HG02943 (cell line): ENCODE measurements at regions not wholly inside any gene's neighbourhood (a gene's known extent, or its start where the extent isn't known, plus 50 kb on each side); places are given as distances from the start of the nearest gene placed in this dataset.

Experiments
- ATAC-seq: cut with Tn5 transposase; IDR thresholded peaks from one replicate; pipeline ENCODE4 v1.9.1; 2021; ENCODE audit warnings: mild to moderate bottlenecking, low read depth, moderate library complexity; ENCODE audit not compliant: unreplicated experiment

DNA sequence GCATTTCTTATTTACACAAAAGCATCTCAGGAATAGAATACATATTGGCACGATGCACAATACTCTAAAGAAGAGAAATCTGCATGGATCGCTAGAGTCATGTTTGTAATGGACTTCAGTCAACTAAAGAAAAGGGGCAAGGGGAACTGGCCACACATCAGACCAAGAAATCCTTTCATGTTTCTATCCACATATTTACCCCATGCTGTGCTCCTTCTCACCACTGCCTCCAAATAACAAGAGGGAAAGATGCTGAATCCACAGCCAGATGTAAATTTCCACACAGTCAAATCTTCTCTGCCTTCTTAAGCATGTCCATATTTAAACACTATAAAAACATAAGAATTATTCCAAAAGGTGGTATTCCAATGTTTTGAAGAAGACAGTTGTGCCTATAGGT lies 67.6 kb downstream of the COX18 start:
- no peak for ATAC-seq

DNA sequence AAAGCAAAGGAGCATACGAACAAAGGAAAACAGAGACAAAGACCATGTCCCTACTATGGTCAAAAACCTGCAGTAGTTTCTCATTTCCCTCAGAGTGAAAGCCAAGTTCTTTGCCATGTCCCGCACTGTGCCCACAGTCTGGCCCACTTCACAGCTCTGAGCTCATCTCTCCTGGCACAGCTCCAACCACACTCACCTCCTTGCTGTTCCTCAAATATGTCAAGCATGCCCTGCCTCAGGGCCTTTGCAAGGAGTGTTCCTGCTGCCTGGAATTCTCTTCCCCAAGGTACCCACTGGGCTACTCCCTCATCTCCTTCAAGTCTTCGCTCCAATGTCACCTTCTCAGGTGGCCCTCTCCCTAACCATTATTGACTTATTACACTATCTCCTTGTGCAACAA lies 72.1 kb downstream of the COX18 start:
- no peak for ATAC-seq

DNA sequence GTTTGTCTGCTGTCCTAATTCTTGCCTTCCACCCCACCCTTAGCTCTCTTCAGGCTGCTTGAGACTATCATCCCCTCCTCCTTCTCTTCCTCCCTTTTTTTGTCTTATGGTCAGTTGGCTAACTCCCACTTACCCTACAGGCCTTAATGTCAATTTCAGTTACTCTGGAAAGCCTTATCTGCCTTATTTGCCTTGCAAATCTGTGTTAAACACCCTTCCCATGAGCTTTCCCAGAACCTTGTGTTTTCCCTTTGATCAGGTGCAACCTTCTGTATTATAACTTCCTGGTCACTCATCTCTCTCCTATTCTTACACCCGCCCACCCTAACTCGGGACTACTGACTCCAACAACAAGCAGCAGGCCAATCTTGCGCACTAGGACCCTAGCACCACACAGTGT lies 74.8 kb downstream of the COX18 start:
- no peak for ATAC-seq

DNA sequence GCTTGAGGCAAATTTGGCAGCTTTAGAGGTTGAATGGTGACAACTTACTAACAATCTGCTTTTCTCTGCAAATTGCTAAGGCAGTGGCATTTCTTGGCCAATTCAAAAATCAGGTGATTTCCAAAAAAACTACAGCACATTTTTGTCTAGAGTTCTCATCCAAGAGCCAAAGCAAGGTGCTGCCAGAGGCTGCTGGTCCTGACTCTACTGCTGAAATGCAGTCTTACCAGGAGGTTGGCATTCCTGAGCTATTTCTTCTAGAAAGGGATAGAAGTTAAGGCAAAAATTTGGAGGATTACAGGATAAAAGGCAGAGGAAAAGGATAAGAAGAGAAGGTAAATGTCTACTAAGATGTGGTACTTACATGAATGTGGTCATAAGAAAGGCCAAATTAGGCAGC lies 75.6 kb downstream of the COX18 start:
- ATAC-seq, result no peak

DNA sequence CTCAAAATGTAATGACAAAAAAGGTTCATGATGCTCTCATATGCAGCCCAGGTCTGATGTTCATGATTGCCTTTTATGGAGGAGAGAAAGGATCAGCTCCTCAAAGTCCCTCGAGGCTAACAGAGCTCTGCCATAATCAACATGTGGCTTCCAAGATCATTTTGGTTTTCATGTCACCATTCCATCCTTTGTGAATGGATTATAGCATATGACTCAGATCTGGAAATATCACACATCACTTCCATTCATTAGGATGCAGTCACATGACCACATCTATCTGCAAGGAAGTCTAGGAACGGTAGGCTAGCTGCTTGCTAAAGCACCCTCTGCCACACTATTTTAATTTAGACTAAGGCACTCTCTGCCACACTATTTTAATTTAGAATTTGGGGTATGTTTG lies 77.6 kb downstream of the COX18 start:
- ATAC-seq, result no peak

DNA sequence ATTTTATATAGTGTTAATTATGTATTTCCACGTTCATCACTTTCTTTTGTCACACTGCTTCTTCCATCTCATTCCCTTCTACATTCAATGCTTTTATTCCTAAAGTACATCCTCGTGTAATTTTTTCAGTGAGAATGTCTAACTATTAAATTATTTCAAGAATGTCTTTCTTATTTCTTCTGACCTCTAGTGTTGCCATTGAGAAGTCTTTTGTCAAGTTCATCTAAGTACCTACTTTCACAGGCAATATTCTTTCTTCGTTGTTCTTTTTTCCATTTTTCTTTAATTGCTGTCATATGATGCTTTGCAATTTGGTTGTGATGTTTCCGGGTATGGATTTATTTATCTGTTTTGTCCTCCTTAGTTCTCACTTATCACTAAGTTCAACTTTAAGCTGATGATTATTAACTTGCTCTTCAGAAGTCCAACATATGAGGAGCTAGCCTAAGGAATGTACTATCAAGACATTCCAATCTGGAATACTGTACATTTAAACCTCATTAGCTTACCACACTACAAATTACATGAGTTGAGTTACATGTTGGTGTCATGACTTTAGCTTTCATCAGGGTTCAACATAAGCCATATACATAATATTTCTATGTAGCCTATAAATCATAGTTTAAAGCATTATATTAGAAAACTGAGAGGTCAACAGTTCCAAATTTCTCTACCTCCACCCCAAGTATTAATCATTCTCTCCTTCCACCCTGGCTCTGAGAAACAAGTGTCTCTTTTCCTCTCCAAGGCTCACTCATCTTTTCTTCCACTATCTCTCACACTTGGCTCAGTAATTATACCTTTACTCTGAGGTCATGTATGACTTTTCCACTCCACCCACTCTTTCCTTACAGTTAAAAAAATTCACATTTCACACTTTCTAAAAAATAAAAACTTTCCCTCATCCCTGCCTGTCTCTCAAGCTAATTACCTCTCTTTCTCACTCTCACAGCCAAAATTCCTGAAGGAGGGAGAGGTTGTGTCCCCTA lies 81.5 kb downstream of the COX18 start:
- no peak for ATAC-seq

DNA sequence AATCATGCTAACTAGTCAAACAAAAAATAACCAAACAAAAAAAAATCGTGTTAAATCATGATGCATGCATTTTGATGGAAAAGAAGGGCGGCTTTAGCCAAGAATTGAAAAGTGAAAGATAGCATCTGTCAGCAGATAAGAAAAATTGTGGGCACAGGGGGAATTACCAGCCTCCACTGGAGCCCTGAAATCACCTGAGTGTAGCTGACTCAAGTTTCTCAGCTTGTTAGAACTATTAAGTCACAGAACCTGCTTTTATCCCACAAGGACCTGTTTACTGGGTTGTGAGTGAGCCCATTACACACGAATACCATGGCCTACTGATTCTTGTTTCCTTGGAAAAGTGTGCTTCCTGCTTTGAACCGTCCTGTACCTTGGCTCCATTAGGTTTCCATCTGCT lies 85.2 kb downstream of the COX18 start:
- no peak for ATAC-seq

DNA sequence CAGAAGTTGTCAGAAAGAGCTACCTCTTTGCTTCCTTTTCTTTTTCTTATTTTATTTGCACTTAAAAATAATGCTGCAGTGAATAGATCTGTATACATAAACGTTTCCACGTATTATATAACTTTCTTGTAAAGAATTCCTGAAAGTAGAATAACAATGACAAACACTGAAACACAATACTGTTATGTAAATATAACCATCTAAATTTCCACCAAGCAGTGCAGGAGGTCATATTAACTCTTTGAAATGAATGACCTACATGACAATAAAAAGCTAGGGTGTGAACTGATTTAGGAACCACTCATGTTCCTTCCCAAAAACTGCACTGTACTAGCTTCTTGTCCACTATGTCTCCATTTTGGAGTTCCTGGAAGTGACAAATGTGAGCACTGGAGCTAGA lies 85.8 kb downstream of the COX18 start:
- no peak for ATAC-seq

DNA sequence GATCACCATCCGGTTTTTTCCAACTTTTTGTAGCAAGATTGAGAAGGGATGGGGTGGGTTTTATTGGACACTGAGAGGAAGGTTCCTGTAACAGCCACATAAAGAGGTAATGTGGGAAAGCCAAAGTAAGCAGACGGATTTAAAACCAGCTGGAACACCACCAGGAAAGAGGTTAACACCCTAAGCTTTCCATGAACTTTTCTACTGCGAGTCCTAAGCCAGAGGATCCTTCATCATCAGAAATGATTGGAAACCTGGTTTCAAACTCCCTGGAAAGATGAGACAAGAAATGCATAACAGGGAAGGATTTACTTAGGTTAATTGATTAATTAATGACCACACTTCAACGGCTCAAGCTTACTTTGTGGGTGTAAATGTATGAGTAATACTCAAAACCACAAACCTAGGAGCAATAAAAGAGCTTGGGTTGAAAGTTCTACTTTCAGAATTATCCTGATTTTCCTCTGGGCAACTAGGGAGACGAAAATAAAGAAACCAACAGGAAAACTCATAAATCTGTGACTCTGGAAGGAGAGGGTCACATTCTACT lies 91.5 kb downstream of the COX18 start:
- ATAC-seq, result no peak

DNA sequence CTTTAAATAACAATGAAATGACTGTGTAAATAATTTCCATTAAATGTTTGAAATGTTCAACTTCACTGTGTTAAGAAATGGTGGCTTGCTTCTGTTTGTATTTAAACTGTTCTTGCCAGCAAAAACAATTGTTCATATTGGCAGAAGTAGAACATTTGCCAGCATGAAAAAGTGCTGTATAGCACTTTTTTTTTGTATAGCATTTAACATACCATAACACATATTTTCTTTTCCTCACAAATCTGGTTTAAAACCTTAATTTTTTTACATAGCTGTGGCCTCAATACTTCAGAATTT lies 94.1 kb downstream of the COX18 start:
- ATAC-seq, result no peak

DNA sequence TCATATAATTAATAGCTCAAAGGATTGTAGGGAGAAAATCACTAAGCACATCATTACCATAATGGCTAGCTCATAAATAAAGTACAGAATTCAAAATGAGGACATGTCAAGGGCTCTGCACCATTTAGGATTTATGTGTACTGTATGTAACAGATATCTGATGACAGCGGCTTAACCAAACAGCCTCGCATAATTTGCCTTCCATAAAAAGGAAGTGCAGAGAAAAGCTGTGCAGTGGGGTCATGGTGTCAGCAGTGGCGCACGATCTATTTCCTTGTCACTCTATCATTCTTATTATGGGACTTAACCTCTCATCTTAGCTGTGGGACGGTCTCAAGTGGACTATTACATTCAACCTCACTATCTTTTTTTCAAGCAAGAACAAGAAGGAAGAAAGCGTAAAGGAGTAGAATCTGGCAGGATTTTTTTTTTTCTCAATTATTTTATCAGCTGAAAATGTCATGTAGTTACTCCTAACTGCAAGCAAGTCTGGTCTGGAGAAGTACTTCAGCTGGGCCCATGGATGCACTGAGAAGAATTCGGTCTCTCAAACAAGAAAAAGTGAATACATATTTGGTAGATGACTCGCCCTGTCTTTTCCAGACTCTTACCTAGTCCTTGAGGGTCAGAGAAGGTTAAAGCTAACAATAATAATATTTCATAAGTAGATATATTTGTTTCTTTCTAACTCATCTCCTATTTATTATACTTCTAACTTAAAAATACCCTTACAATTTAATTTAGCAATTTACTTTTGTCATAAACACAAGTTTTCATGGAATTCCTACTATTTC lies 94.6 kb downstream of the COX18 start:
- ATAC-seq, result no peak

DNA sequence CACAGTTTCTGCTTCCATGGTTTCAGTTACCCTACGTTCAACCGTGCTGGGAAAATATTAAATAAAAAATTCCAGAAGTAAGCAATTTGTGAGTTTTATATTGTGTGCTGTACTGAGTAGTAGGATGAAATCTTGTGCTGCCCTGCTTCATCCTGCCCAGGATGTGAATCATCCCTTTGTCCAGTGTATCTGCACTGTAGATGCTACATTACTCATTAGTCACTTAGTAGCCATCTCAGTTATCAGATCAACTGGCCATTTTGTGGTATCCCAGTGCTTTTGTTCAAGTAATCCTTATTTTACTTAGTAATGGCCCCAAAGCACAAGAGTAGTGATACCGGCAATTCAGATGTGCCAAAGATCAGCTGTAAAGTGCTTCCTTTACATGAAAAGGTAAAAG lies 97.9 kb downstream of the COX18 start:
- no peak for ATAC-seq

DNA sequence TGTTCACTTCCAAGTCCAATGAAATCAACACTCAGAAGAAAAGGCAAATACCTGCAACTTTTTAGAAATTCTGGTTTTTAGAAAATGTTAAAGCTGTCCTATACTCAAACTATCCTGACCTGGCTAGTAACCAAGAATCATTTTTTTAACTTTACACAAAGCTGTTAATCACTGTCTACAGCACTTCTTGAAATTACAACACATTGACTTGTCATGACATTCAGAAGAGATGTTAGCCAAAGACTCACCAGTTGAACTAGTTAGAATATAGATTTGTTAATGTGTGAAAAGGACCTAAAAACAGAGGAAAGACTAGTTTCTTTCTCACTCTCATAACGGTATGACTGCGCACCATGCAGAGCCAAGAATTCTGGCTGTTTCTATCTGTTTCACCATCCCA lies 98.8 kb downstream of the COX18 start:
- ATAC-seq, result no peak

DNA sequence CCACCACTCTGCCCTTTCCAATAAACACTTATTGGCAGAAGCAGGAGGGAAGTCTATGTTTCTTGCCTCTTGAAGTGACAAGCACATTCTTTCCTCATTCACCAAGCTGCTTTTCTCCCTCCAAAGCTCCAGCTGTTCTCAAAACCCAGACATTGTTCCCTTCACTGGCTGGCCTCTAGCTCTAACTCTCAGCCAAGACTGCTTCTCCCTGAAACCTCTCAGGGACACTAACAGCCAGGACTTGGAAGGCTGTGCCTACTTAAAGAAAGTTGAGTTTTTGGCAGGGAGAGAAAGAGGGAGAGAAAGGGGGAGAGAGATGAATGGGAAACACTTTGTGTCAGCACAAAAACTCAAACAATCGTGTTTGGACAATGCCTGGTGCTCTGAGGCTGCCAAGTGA lies 99.5 kb downstream of the COX18 start:
- ATAC-seq, result no peak

DNA sequence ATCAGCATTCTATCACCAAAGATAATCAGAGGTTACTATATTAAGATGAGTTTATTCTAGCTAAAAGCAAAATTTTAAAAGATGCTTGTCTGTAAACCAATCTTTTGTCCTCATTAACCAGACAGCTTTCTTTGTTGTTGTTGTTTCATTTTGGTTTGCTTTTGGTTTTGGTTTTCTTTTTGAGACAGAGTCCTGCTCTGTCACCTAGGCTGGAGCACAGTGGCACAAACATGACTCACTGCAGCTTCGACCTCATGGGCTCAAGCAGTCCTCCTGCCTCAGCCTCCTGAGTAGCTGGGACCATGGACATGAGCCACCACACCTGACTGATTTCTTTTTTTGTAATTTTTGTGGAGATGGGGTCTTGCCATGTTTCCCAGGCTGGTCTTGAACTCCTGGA lies 102.9 kb downstream of the COX18 start:
- no peak for ATAC-seq

DNA sequence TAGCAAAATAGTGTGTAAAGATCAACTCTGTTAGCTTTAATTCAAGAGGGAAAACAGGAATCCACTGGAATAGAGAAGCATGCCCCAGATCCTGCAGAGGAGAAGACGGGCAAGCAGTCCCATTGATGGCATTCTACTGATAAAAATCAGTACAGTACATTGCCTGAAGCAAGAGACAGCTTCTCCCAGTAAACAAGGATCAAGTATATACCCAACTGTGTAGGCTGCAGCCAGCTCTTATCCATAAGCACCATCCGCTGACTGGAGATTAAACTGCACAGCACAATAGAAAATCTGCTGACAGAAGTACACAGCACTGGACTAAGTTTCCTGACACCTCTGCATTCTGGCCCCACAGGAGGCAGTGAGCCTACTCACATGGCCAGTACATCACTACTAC lies 110.1 kb downstream of the COX18 start:
- ATAC-seq, result no peak

DNA sequence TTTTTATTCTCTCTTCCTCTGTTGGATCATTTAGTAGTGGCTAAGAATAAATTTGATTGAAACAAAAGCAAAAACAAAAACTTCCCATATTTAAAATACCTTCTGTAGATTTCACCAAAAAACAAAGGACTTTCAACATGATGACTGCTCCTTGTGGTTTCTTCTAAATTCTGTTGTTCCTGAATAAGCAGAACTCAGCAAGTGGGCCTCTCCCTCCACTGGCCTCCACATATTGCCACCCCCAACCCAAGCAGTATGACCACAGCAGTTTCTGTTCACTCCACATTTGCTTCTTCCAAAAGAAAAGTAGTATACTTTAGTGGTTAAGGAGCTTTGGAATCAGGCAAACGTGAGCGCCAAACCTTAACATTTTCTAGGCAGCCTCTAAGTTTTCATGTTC lies 114.7 kb downstream of the COX18 start:
- no peak for ATAC-seq

DNA sequence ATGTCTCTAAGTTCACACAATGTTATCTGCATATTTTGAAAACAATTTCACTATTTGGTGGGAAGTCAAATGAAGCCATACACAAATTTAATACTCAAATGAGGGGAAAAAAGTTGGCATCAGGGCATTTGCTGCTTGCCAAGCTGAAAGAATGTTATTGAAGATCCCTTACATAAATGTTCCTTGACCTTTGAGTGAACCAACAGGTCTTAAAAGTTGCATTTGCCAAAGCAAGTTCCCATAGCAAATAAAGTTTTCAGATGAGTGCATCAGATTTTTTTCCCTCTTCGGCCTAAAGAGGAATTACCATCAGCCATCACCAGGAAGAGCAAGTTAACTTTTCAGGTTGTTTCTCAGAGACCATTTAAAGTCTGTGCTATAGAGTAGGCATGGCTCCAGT lies 115.9 kb downstream of the COX18 start:
- ATAC-seq, result no peak

DNA sequence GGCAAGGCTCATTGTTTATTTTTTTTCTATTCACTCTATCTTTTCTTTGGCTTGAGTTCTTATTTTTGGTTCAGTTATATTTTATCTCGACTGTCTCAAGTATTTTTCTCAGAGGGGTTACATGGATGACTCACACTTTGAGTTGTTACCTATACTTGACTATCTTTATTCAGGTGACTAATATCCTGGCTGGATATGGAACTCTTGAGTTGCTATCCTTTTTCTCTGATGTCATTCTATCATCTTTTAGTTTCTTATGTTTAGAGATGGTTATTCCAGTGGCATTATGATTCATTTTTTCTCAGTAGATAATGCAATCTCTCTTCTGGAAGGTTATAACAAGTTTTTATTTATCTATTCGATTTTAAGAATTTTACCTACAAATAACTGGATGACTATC lies 117.9 kb downstream of the COX18 start:
- no peak for ATAC-seq

DNA sequence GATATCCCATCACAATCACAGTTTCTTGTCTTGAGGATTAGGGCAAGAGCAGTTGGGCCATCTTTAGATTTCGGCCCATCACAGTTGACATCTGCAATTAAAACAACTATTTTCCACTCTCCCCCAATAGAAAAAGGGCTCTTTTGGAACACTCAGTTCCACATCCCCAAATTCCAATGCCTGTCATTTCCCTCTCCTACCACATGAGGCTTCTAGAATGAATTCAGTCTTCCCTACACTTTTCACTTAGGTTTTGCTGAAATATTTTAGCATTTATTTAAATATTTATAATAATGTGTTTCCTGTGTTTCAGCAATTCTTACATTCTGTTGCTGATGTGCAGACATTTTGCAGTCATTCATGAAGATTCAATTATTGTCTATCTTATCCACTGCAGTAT lies 118.4 kb downstream of the COX18 start:
- no peak for ATAC-seq

DNA sequence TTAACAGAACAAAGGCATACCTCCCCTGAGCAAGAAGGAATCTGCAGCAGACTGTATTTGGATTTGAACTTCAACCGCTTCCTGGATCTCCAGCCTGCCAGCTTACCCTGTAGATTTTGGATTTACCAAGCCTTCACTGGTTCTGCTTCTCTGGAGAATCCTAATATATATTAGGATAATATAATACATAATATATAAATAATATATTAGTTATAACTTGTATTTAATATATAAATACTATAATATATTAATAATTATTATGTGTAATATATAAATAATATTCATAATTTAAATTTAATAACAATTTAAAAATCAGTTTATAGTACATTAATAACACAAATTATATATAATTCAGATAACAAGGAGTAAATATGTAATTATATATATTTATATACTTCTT lies 121.4 kb downstream of the COX18 start:
- ATAC-seq, result no peak
